ENCODE measurements at regions not wholly inside any gene's neighbourhood (a gene's known extent, or its start where the extent isn't known, plus 50 kb on each side); places are given as distances from the start of the nearest gene placed in this dataset.

DNA sequence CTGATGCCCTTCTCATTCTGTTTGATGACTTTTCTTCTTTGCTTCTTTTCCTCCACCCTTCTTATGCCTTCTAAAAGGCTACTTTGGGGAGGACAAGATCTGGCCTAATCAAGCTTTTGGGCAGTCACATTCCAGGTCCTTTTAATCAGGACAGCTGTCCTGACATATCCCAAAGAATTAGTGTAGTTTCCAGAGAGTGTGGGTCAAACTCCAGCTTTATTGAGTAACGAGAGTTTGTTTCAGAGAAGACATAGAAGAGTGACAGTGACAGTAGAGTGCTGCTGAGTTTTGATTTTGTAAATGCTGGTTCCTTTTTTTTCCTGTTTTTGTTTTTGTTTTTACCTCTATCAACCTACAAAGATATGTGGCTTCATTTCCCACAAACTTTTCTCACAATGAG lies 158.4 kb upstream of the SESN3 start:
- TF ChIP-seq POLR2A (IDR thresholded peaks at IDR 0.05; ENCODE audit: low read depth, low read length) (no peak), POLR2AphosphoS5 (IDR thresholded peaks at IDR 0.05; ENCODE audit: insufficient read depth, low read depth, low read length) (no peak)
- TF ChIP-seq, protein P1, sequence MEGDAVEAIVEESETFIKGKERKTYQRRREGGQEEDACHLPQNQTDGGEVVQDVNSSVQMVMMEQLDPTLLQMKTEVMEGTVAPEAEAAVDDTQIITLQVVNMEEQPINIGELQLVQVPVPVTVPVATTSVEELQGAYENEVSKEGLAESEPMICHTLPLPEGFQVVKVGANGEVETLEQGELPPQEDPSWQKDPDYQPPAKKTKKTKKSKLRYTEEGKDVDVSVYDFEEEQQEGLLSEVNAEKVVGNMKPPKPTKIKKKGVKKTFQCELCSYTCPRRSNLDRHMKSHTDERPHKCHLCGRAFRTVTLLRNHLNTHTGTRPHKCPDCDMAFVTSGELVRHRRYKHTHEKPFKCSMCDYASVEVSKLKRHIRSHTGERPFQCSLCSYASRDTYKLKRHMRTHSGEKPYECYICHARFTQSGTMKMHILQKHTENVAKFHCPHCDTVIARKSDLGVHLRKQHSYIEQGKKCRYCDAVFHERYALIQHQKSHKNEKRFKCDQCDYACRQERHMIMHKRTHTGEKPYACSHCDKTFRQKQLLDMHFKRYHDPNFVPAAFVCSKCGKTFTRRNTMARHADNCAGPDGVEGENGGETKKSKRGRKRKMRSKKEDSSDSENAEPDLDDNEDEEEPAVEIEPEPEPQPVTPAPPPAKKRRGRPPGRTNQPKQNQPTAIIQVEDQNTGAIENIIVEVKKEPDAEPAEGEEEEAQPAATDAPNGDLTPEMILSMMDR (IDR thresholded peaks at IDR 0.05; ENCODE audit: extremely low read depth in 1 of 2, insufficient read depth in 1 of 2, low read depth in 1 of 2, low read length in 2 of 2): no peak

Measured in endothelial cell of umbilical vein (primary cell).